Keratinocyte (primary cell): ENCODE measurements at regions not wholly inside any gene's neighbourhood (a gene's known extent, or its start where the extent isn't known, plus 50 kb on each side); places are given as distances from the start of the nearest gene placed in this dataset.

Experiments
- DNase-seq: peaks from one replicate; pipeline ENCODE4 v3.0.0-alpha.2; 2011; ENCODE audit warnings: low read depth, missing footprints, low spot score
- FAIRE-seq: peaks from 2 replicates; lab custom pipeline; 2011; peaks lifted over from hg19 to GRCh38; lab: Jason Lieb, UNC
- H2AFZ ChIP-seq: 2 replicates; pipeline ENCODE4 v1.6.0; 2012; ENCODE audit warnings: low read length, control low read depth, inconsistent platforms; ENCODE audit not compliant: control insufficient read depth
- H3K27ac ChIP-seq: 2 replicates; pipeline ENCODE4 v1.5.1; 2011; ENCODE audit warnings: low read length; ENCODE audit not compliant: control insufficient read depth, insufficient read depth
- H3K27me3 ChIP-seq: 3 replicates; pipeline ENCODE4 v1.6.0; 2011; ENCODE audit warnings: low read length; ENCODE audit not compliant: control insufficient read depth, insufficient read depth; ENCODE audit errors: extremely low read depth
- H3K36me3 ChIP-seq, 2 experiments: 2 replicates in 1 of 2; 3 replicates in 1 of 2; pipeline ENCODE4 v1.5.1; 2011; ENCODE audit warnings: low read length in 2 of 2, mild to moderate bottlenecking in 1 of 2; ENCODE audit not compliant: control insufficient read depth in 2 of 2, insufficient read depth in 2 of 2; ENCODE audit errors: extremely low read depth in 1 of 2
- H3K4me1 ChIP-seq: 3 replicates; pipeline ENCODE4 v1.5.1; 2011; ENCODE audit warnings: low read length; ENCODE audit not compliant: control insufficient read depth, insufficient read depth; ENCODE audit errors: extremely low read depth
- H3K4me2 ChIP-seq: 3 replicates; pipeline ENCODE4 v1.6.0; 2011; ENCODE audit warnings: low read depth, low read length; ENCODE audit not compliant: control insufficient read depth, insufficient read depth; ENCODE audit errors: extremely low read depth
- H3K4me3 ChIP-seq, 3 experiments: fragments of 200-600 bp in 1 of 3; sonication (generic) in 1 of 3; 2 replicates in 2 of 3; 3 replicates in 1 of 3; pipeline ENCODE4 v1.5.1; 2011 to 2016; ENCODE audit warnings: low read length in 3 of 3, mild to moderate bottlenecking in 3 of 3, control low read depth in 2 of 3, inconsistent platforms in 1 of 3, low read depth in 1 of 3, mixed read lengths in 1 of 3, mixed run types in 1 of 3, moderate library complexity in 1 of 3; ENCODE audit not compliant: control insufficient read depth in 2 of 3, insufficient read depth in 2 of 3; ENCODE audit errors: extremely low read depth in 1 of 3
- H3K79me2 ChIP-seq: 2 replicates; pipeline ENCODE4 v1.6.0; 2012; ENCODE audit warnings: low read length; ENCODE audit not compliant: control insufficient read depth, insufficient read depth
- H3K9ac ChIP-seq: 3 replicates; pipeline ENCODE4 v1.6.0; 2011; ENCODE audit warnings: low read length; ENCODE audit not compliant: control insufficient read depth, insufficient read depth; ENCODE audit errors: extremely low read depth
- H3K9me1 ChIP-seq: 3 replicates; pipeline ENCODE4 v1.6.0; 2011; ENCODE audit warnings: low read length; ENCODE audit not compliant: control insufficient read depth, insufficient read depth; ENCODE audit errors: extremely low read depth
- H3K9me3 ChIP-seq: 2 replicates; pipeline ENCODE4 v1.5.1; 2012; ENCODE audit warnings: low read depth, low read length; ENCODE audit not compliant: control insufficient read depth
- H4K20me1 ChIP-seq: 3 replicates; pipeline ENCODE4 v1.6.0; 2011; ENCODE audit warnings: low read length; ENCODE audit not compliant: control insufficient read depth, insufficient read depth; ENCODE audit errors: extremely low read depth
- EZH2 ChIP-seq: IDR thresholded peaks from one replicate; pipeline ENCODE4 v1.6.1; 2012; ENCODE audit warnings: inconsistent platforms, mild to moderate bottlenecking, low read length, moderate library complexity
- dilution Hi-C: fragments of 300-500 bp; cut with MboI; formaldehyde crosslinking; loops from one replicate; pipeline ENCODE4 v1.7.0; 2020; ENCODE audit warnings: low sequenced_read_pairs; ENCODE audit not compliant: extremely low pct_ligation_motif_present
- TF ChIP-seq, protein P1 (sequence below), 3 experiments: IDR thresholded peaks in 1 of 3; conservative IDR thresholded peaks in 1 of 3; optimal IDR thresholded peaks in 1 of 3; 2 replicates in 2 of 3; 3 replicates in 1 of 3; pipeline versions ENCODE3 to v1.5.1; 2011; ENCODE audit warnings: low read length in 3 of 3, mild to moderate bottlenecking in 3 of 3, moderate library complexity in 2 of 3, control low read depth in 1 of 3, inconsistent platforms in 1 of 3; ENCODE audit not compliant: insufficient read depth in 2 of 3; ENCODE audit errors: extremely low read depth in 1 of 3

- no peak for FAIRE-seq
Observed at GRCh38 chr7:38123494-38123893, 54.6 kb upstream of the STARD3NL start.

DNA sequence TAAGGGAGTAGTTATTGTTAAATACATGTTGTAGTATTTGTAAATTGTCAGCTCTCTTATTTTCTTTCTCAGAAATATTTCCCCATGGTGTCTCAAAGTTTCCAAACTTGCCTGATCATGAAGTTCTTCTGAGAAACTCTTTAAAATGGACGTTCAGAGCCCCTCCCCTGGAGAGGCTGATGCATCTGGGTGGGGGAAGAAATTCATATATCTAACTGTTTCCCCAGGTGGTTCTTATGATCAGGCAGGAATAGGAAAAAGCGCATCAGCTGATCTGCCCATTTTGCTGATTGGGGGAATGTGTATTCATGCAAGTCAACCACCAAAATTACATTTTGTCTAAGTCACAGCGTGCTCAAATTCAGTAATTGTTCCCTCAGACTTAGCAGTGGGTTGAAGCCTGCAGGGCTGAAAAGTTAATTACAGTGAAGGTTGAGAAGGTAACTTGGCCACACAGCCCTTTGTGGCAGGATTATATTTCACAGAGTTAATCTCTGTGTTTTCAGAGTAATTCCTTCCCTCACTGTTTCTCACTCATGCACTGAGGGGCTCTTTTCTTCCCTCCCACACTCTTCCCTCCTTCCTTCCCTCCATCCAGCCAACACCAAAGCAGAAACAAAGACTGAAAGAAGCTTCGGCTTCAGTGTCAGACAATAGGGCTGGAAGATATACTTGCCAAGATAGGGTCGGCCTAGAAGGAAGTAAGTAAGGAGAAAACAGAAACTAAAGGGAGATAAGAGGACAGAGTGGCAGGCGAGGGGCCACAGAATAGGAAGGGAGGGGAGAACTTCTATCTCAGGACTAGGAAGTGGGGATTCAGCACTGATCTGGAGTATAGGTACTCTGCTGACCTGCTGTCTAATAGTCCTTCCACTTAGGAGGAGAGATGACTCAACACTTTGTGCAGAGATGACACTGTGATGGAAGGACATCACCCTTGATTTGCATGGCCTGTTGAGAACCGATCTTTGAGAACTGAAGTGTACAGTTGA, 50.5 kb upstream of the STARD3NL start:
- TF ChIP-seq EZH2: no peak
- TF ChIP-seq, protein P1, sequence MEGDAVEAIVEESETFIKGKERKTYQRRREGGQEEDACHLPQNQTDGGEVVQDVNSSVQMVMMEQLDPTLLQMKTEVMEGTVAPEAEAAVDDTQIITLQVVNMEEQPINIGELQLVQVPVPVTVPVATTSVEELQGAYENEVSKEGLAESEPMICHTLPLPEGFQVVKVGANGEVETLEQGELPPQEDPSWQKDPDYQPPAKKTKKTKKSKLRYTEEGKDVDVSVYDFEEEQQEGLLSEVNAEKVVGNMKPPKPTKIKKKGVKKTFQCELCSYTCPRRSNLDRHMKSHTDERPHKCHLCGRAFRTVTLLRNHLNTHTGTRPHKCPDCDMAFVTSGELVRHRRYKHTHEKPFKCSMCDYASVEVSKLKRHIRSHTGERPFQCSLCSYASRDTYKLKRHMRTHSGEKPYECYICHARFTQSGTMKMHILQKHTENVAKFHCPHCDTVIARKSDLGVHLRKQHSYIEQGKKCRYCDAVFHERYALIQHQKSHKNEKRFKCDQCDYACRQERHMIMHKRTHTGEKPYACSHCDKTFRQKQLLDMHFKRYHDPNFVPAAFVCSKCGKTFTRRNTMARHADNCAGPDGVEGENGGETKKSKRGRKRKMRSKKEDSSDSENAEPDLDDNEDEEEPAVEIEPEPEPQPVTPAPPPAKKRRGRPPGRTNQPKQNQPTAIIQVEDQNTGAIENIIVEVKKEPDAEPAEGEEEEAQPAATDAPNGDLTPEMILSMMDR (optimal IDR thresholded peaks at IDR 0.05 in 1 of 3, IDR thresholded peaks at IDR 0.05 in 1 of 3, conservative IDR thresholded peaks at IDR 0.05 in 1 of 3; ENCODE audit: extremely low read depth in 1 of 3, insufficient read depth in 2 of 3, low read length in 3 of 3): no peak
- Histone ChIP-seq H3K9me3 (no peaks in the 10 kb centered on the region), H3K27ac (no peak overlapping the region), H3K4me3 (no peak overlapping the region), H2AFZ (no peak overlapping the region), H3K27me3 (no peaks in the 10 kb centered on the region), H3K9ac (no peak overlapping the region), H3K9me1 (no peaks in the 10 kb centered on the region), H3K36me3 (no peaks in the 10 kb centered on the region), H3K4me1 (no peaks in the 10 kb centered on the region), H3K79me2 (no peaks in the 10 kb centered on the region), H3K4me2 (no peak overlapping the region), H4K20me1 (no peaks in the 10 kb centered on the region)
- DNase-seq: no peak
- dilution Hi-C loops: no loop called here
- FAIRE-seq: no peak

More at GRCh38 chr7:38123494-38123893, 54.6 kb upstream of the STARD3NL start:
- H3K79me2 ChIP-seq: no peaks in the 10 kb centered on the region
- H3K4me3 ChIP-seq: no peak overlapping the region
- no peak overlapping the region for H3K4me2 ChIP-seq
- no peak overlapping the region for H2AFZ ChIP-seq
- no peak overlapping the region for H3K27ac ChIP-seq
- DNase-seq: no peak
- no peaks in the 10 kb centered on the region for H4K20me1 ChIP-seq
- no peak overlapping the region for H3K9ac ChIP-seq
- no peaks in the 10 kb centered on the region for H3K9me1 ChIP-seq
- H3K4me1 ChIP-seq: no peaks in the 10 kb centered on the region
- no peaks in the 10 kb centered on the region for H3K9me3 ChIP-seq
- TF ChIP-seq EZH2: no peak
- TF ChIP-seq, protein P1 (optimal IDR thresholded peaks at IDR 0.05 in 1 of 3, IDR thresholded peaks at IDR 0.05 in 1 of 3, conservative IDR thresholded peaks at IDR 0.05 in 1 of 3; ENCODE audit: extremely low read depth in 1 of 3, insufficient read depth in 2 of 3, low read length in 3 of 3): no peak
- H3K27me3 ChIP-seq: no peaks in the 10 kb centered on the region
- no peaks in the 10 kb centered on the region for H3K36me3 ChIP-seq
- dilution Hi-C loops: no loop called here
